GM12864 (cell line): ENCODE measurements at regions not wholly inside any gene's neighbourhood (a gene's known extent, or its start where the extent isn't known, plus 50 kb on each side); places are given as distances from the start of the nearest gene placed in this dataset.

Experiments
- DNase-seq: peaks from one replicate; pipeline ENCODE4 v3.0.0-alpha.2; 2011; ENCODE audit warnings: low read depth
- H3K4me3 ChIP-seq: 2 replicates; pipeline ENCODE4 v1.5.1; 2011; ENCODE audit warnings: mild to moderate bottlenecking, low read depth, low read length, control low read depth
- TF ChIP-seq, protein P1 (sequence below): IDR thresholded peaks from 2 replicates; pipeline ENCODE4 v1.5.1; 2011; ENCODE audit warnings: low read depth, mild to moderate bottlenecking, moderate library complexity, low read length, control low read depth, inconsistent platforms; ENCODE audit errors: missing control alignments

DNA sequence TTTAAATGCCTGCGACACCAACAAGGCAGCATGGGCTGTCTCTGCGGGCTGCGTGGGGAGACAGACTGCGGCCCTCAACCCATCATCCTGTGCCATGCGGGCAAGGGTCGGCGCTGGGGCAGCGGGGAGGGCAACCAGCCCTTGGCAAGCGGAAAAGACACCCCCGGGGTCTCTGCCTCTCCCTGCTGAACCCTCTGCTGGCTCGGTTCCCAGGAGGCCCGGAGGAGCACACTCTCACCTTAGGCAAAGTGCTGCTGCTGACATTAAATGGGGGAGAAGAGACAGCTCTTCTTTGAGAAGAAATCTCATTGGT lies 129.6 kb upstream of the PPP1R26 start:
- DNase-seq = no peak
- TF ChIP-seq, protein P1, sequence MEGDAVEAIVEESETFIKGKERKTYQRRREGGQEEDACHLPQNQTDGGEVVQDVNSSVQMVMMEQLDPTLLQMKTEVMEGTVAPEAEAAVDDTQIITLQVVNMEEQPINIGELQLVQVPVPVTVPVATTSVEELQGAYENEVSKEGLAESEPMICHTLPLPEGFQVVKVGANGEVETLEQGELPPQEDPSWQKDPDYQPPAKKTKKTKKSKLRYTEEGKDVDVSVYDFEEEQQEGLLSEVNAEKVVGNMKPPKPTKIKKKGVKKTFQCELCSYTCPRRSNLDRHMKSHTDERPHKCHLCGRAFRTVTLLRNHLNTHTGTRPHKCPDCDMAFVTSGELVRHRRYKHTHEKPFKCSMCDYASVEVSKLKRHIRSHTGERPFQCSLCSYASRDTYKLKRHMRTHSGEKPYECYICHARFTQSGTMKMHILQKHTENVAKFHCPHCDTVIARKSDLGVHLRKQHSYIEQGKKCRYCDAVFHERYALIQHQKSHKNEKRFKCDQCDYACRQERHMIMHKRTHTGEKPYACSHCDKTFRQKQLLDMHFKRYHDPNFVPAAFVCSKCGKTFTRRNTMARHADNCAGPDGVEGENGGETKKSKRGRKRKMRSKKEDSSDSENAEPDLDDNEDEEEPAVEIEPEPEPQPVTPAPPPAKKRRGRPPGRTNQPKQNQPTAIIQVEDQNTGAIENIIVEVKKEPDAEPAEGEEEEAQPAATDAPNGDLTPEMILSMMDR = no peak
- no peak overlapping the region for H3K4me3 ChIP-seq

- TF ChIP-seq, protein P1 = no peak
- no peak overlapping the region for H3K4me3 ChIP-seq
- DNase-seq = no peak
Measured at GRCh38 chr9:135353935-135354334, 125.6 kb upstream of the PPP1R26 start.

DNA sequence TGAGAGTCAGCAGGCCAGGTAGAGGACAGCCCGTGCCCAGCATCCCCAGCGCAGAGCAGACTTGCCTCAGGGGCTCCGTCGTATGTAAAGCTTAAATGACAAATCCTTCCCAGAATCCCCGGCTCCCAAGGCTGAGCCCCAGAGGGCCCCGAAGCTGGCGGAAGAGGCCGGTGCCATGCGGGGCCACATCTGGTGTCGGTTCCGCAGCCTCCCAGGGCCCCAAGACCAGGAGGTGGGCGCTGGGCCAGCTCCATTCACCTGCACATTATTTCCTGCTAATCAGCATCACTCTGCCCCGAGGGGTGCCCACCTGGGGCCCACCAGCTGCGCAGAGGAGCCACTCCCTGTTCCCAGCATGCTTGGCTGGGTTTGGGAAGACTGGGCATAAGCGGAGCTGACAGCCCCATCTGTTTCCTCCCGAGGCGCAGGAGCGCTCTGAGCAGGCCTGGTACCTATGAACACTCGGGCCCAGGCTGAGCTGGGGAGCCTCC lies 124.0 kb upstream of the PPP1R26 start:
- DNase-seq = no peak
- TF ChIP-seq, protein P1 = no peak

GRCh38 chr9:135356021-135356420 lies 123.6 kb upstream of the PPP1R26 start:
- no peak overlapping the region for H3K4me3 ChIP-seq
- no peak for DNase-seq
- TF ChIP-seq, protein P1 = no peak

More for the DNA sequence above, 124.0 kb upstream of the PPP1R26 start:
- H3K4me3 ChIP-seq = no peak overlapping the region

DNA sequence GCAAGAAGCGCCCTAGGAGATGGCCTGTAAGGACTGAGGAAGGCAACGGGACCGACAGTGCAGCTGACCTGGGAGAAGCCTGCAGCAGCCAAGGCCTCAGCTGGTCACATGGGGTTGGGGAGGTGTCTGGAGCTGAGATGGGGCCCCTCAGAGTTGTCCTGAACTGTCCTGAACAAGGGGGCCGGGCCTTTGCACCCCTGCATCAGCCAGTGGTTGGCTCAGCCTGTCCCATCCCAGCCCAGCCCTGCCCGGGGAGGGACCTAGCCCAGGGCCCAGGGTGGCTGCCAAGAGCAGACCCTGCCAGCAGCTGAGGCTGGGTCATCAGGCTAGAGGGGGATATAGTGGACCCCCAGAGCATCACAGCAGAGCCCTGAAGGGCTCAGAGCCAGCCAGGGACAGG lies 122.8 kb upstream of the PPP1R26 start:
- TF ChIP-seq, protein P1 = no peak
- DNase-seq = no peak
- no peak overlapping the region for H3K4me3 ChIP-seq

DNA sequence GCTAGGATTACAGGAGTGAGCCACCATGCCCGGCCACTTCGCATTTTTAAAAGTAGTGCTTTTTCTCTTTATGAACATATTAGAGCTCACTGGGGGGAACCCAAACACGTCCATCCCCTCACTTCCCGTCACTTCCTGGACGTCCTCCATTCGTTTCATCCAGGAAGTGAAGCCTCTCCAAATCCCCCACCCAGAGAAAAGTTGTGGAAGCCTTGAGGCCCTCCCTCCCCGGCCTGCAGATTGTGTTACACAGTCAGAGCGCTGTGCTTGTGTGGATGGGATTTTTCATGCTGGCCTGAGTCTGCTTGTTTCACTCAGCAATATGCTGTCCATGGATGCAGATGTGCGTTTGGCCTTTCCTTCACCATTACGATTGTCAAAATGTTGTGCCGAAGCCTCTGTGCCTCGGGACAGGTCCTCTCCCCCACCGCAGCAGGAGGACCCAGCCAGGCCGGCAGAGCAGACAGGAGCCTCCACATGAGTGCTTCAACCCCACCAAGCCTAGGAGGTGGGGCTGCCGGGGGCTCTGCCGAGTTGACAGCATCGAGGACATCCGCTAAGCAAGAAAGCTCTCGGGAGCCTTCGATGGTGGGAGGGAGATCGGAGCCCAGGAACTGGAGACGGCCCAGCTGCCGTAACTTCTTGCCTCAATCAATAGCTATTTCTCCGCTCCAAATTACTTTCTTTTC lies 121.6 kb upstream of the PPP1R26 start:
- no peak for DNase-seq
- no peak overlapping the region for H3K4me3 ChIP-seq
- TF ChIP-seq, protein P1 = no peak

GRCh38 chr9:135358552-135358940 lies 121.0 kb upstream of the PPP1R26 start:
- no peak overlapping the region for H3K4me3 ChIP-seq
- DNase-seq = no peak
- TF ChIP-seq, protein P1 = no peak
